Erythroblast (primary cell): ENCODE measurements at regions not wholly inside any gene's neighbourhood (a gene's known extent, or its start where the extent isn't known, plus 50 kb on each side); places are given as distances from the start of the nearest gene placed in this dataset.

Experiments used
- GATA1 ChIP-seq: IDR thresholded peaks from 2 replicates; pipeline ENCODE4 v1.6.1; 2011; ENCODE audit warnings: low read depth, mild to moderate bottlenecking, control low read depth, low read length, moderate library complexity
- POLR2A ChIP-seq: IDR thresholded peaks from 2 replicates; pipeline ENCODE4 v1.6.1; 2011; ENCODE audit warnings: mild to moderate bottlenecking, low read length

GRCh38 chr2:160652236-160652635, 158.6 kb upstream of the RBMS1 start:
- no peak for TF ChIP-seq GATA1
- TF ChIP-seq POLR2A: no peak
